ENCODE measurements at regions not wholly inside any gene's neighbourhood (a gene's known extent, or its start where the extent isn't known, plus 50 kb on each side); places are given as distances from the start of the nearest gene placed in this dataset.

GRCh38 chr15:97410897-97411575, 549.5 kb upstream of the ARRDC4 start:
- DNase-seq (ENCODE audit: extremely low read depth, low read depth): no peak

GRCh38 chr15:97420130-97420529, 540.4 kb upstream of the ARRDC4 start:
- no peak for DNase-seq (ENCODE audit: extremely low read depth, low read depth)

GRCh38 chr15:97425596-97425995, 534.9 kb upstream of the ARRDC4 start:
- no peak for DNase-seq (ENCODE audit: extremely low read depth, low read depth)

GRCh38 chr15:97443101-97443500, 517.4 kb upstream of the ARRDC4 start:
- no peak for DNase-seq (ENCODE audit: extremely low read depth, low read depth)

GRCh38 chr15:97446138-97446537, 514.4 kb upstream of the ARRDC4 start:
- no peak for DNase-seq (ENCODE audit: extremely low read depth, low read depth)

- no peak for DNase-seq (ENCODE audit: extremely low read depth, low read depth)
Observed at GRCh38 chr15:97456521-97457202, 503.8 kb upstream of the ARRDC4 start.

GRCh38 chr15:97457203-97457847, 503.2 kb upstream of the ARRDC4 start:
- no peak for DNase-seq (ENCODE audit: extremely low read depth, low read depth)

GRCh38 chr15:97459771-97460170, 500.7 kb upstream of the ARRDC4 start:
- DNase-seq (ENCODE audit: extremely low read depth, low read depth): no peak

GRCh38 chr15:97461226-97461625, 499.3 kb upstream of the ARRDC4 start:
- no peak for DNase-seq (ENCODE audit: extremely low read depth, low read depth)

GRCh38 chr15:97463696-97464095, 496.8 kb upstream of the ARRDC4 start:
- no peak for DNase-seq (ENCODE audit: extremely low read depth, low read depth)

- no peak for DNase-seq (ENCODE audit: extremely low read depth, low read depth)
Observed at GRCh38 chr15:97470417-97470816, 490.1 kb upstream of the ARRDC4 start.

- no peak for DNase-seq (ENCODE audit: extremely low read depth, low read depth)
Observed at GRCh38 chr15:97473627-97474026, 486.9 kb upstream of the ARRDC4 start.

- DNase-seq (ENCODE audit: extremely low read depth, low read depth): no peak
Observed at GRCh38 chr15:97479957-97480356, 480.5 kb upstream of the ARRDC4 start.

- no peak for DNase-seq (ENCODE audit: extremely low read depth, low read depth)
Observed at GRCh38 chr15:97482521-97482920, 478.0 kb upstream of the ARRDC4 start.

- no peak for DNase-seq (ENCODE audit: extremely low read depth, low read depth)
Observed at GRCh38 chr15:97483232-97483631, 477.3 kb upstream of the ARRDC4 start.

- no peak for DNase-seq (ENCODE audit: extremely low read depth, low read depth)
Observed at GRCh38 chr15:97490429-97490828, 470.1 kb upstream of the ARRDC4 start.

- DNase-seq (ENCODE audit: extremely low read depth, low read depth): no peak
Observed at GRCh38 chr15:97501291-97501690, 459.2 kb upstream of the ARRDC4 start.

- DNase-seq (ENCODE audit: extremely low read depth, low read depth): no peak
Observed at GRCh38 chr15:97502038-97502437, 458.5 kb upstream of the ARRDC4 start.

- DNase-seq (ENCODE audit: extremely low read depth, low read depth): no peak
Observed at GRCh38 chr15:97504031-97504792, 456.3 kb upstream of the ARRDC4 start.

GRCh38 chr15:97517737-97518136, 442.8 kb upstream of the ARRDC4 start:
- no peak for DNase-seq (ENCODE audit: extremely low read depth, low read depth)

GRCh38 chr15:97520689-97521088, 439.8 kb upstream of the ARRDC4 start:
- DNase-seq (ENCODE audit: extremely low read depth, low read depth): no peak
